GM19023 (cell line): ENCODE measurements at regions not wholly inside any gene's neighbourhood (a gene's known extent, or its start where the extent isn't known, plus 50 kb on each side); places are given as distances from the start of the nearest gene placed in this dataset.

Experiments
- ATAC-seq: cut with Tn5 transposase; IDR thresholded peaks from one replicate; pipeline ENCODE4 v1.9.1; 2021; ENCODE audit warnings: mild to moderate bottlenecking, moderate library complexity; ENCODE audit not compliant: unreplicated experiment

GRCh38 chr4:188197566-188197965 is 58.3 kb downstream of the TRIML1 start:
- ATAC-seq = no peak

GRCh38 chr4:188198982-188199792 is 59.9 kb downstream of the TRIML1 start:
- ATAC-seq = no peak

- ATAC-seq = no peak
Measured at GRCh38 chr4:188201851-188202250, 62.6 kb downstream of the TRIML1 start.

GRCh38 chr4:188206783-188207182 is 67.5 kb downstream of the TRIML1 start:
- ATAC-seq = no peak

- no peak for ATAC-seq
Measured at GRCh38 chr4:188214861-188215260, 75.6 kb downstream of the TRIML1 start.

GRCh38 chr4:188218392-188218791 is 79.2 kb downstream of the TRIML1 start:
- ATAC-seq = no peak

- ATAC-seq = no peak
Measured at GRCh38 chr4:188220006-188220405, 80.8 kb downstream of the TRIML1 start.

- ATAC-seq = no peak
Measured at GRCh38 chr4:188221090-188221489, 81.8 kb downstream of the TRIML1 start.

- no peak for ATAC-seq
Measured at GRCh38 chr4:188228279-188228678, 89.0 kb downstream of the TRIML1 start.

GRCh38 chr4:188232428-188232827 is 93.2 kb downstream of the TRIML1 start:
- no peak for ATAC-seq

- ATAC-seq = no peak
Measured at GRCh38 chr4:188242041-188242440, 102.8 kb downstream of the TRIML1 start.

- ATAC-seq = no peak
Measured at GRCh38 chr4:188245651-188246050, 106.4 kb downstream of the TRIML1 start.

- ATAC-seq = no peak
Measured at GRCh38 chr4:188246488-188246887, 107.2 kb downstream of the TRIML1 start.

- ATAC-seq = no peak
Measured at GRCh38 chr4:188254211-188254610, 115.0 kb downstream of the TRIML1 start.

GRCh38 chr4:188262464-188262863 is 123.2 kb downstream of the TRIML1 start:
- no peak for ATAC-seq

GRCh38 chr4:188263321-188263720 is 124.1 kb downstream of the TRIML1 start:
- no peak for ATAC-seq

GRCh38 chr4:188266386-188266785 is 127.1 kb downstream of the TRIML1 start:
- no peak for ATAC-seq

GRCh38 chr4:188268131-188268908 is 129.1 kb downstream of the TRIML1 start:
- no peak for ATAC-seq

GRCh38 chr4:188270273-188271069 is 131.2 kb downstream of the TRIML1 start:
- ATAC-seq = no peak

- ATAC-seq = no peak
Measured at GRCh38 chr4:188275686-188276085, 136.4 kb downstream of the TRIML1 start.

- ATAC-seq = no peak
Measured at GRCh38 chr4:188279184-188279583, 139.9 kb downstream of the TRIML1 start.
